ENCODE measurements at regions not wholly inside any gene's neighbourhood (a gene's known extent, or its start where the extent isn't known, plus 50 kb on each side); places are given as distances from the start of the nearest gene placed in this dataset.

GRCh38 chr12:32031109-32031508, 71.9 kb downstream of the RESF1 start:
- TF ChIP-seq CTCF (IDR thresholded peaks at IDR 0.05) (no peak), POLR2A (IDR thresholded peaks at IDR 0.05) (no peak)

Data from breast epithelium (tissue), 3 donors.